Prostate gland (tissue), 2 donors: ENCODE measurements at regions not wholly inside any gene's neighbourhood (a gene's known extent, or its start where the extent isn't known, plus 50 kb on each side); places are given as distances from the start of the nearest gene placed in this dataset.

Experiments
- CTCF ChIP-seq, 4 experiments: fragments of 200-600 bp in 2 of 4; fragments of 450-650 bp in 2 of 4; sonication (generic) in 2 of 4; IDR thresholded peaks; 1 replicate in 3 of 4; 2 replicates in 1 of 4; pipeline ENCODE4 v1.5.1; 2016 to 2019; ENCODE audit warnings: antibody characterized with exemption in 4 of 4, mild to moderate bottlenecking in 2 of 4, moderate library complexity in 2 of 4
- POLR2A ChIP-seq: fragments of 450-650 bp; IDR thresholded peaks from one replicate; pipeline ENCODE4 v1.6.1; 2016; ENCODE audit warnings: antibody characterized with exemption, mild to moderate bottlenecking
- POLR2AphosphoS5 ChIP-seq: sonication (generic); formaldehyde crosslinking; IDR thresholded peaks from one replicate; pipeline ENCODE4 v1.6.1; 2017; ENCODE audit warnings: antibody characterized with exemption

GRCh38 chr11:114818382-114818781, 140.1 kb downstream of the NXPE2 start:
- TF ChIP-seq CTCF (IDR thresholded peaks at IDR 0.05) (no peak), POLR2AphosphoS5 (no peak), POLR2A (no peak)
